ENCODE measurements at regions not wholly inside any gene's neighbourhood (a gene's known extent, or its start where the extent isn't known, plus 50 kb on each side); places are given as distances from the start of the nearest gene placed in this dataset.

GRCh38 chr3:89612027-89612426 lies 504.6 kb downstream of the EPHA3 start:
- CTCF ChIA-PET = no interaction called here
- TF ChIP-seq ZNF366 (tag by site-specific recombination; conservative IDR thresholded peaks at IDR 0.05) (peak; percentile 53; the same call in 1 of the 2 replicates), IKZF3 (tag by site-specific recombination; IDR thresholded peaks at IDR 0.05) (no peak), ATF2 (tag by site-specific recombination; IDR thresholded peaks at IDR 0.05; ENCODE audit: low read depth) (no peak)
- H3K4me3 ChIP-seq (ENCODE audit: low read depth, low read length) = no peak overlapping the region
- H3K36me3 ChIP-seq (ENCODE audit: control insufficient read depth in 2 of 2, insufficient read depth in 1 of 2, low read length in 2 of 2) = no peaks in the 10 kb centered on the region
- H3K4me1 ChIP-seq (ENCODE audit: control insufficient read depth, insufficient read depth, low read length) = no peaks in the 10 kb centered on the region
- H3K27ac ChIP-seq (ENCODE audit: extremely low read depth, low read depth, low read length) = no peak overlapping the region
- POLR2A ChIA-PET = no interaction called here
- no peaks in the 10 kb centered on the region for H3K9me3 ChIP-seq (ENCODE audit: control insufficient read depth, insufficient read depth, low read depth, low read length)

GRCh38 chr3:89613241-89613640 lies 505.8 kb downstream of the EPHA3 start:
- Histone ChIP-seq H3K36me3 (ENCODE audit: control insufficient read depth in 2 of 2, insufficient read depth in 1 of 2, low read length in 2 of 2) (no peaks in the 10 kb centered on the region), H3K4me1 (ENCODE audit: control insufficient read depth, insufficient read depth, low read length) (no peaks in the 10 kb centered on the region), H3K9me3 (ENCODE audit: control insufficient read depth, insufficient read depth, low read depth, low read length) (no peaks in the 10 kb centered on the region), H3K4me3 (ENCODE audit: low read depth, low read length) (no peak overlapping the region), H3K27ac (ENCODE audit: extremely low read depth, low read depth, low read length) (no peak overlapping the region)
- ChIA-PET POLR2A (no interaction called here), CTCF (no interaction called here)
- no peak for TF ChIP-seq ZBTB10 (tag by site-specific recombination; IDR thresholded peaks at IDR 0.05)
- no peak for TF ChIP-seq OSR2 (tag by site-specific recombination; IDR thresholded peaks at IDR 0.05)
- TF ChIP-seq GLI4 (tag by site-specific recombination; IDR thresholded peaks at IDR 0.05) = no peak
- TF ChIP-seq ZNF138 (tag by site-specific recombination; IDR thresholded peaks at IDR 0.05; ENCODE audit: borderline replicate concordance) = no peak
- TF ChIP-seq ZNF777 (tag by site-specific recombination; IDR thresholded peaks at IDR 0.05; ENCODE audit: borderline replicate concordance) = no peak
- no peak for TF ChIP-seq ZSCAN5A (tag by site-specific recombination; IDR thresholded peaks at IDR 0.05)
- no peak for TF ChIP-seq EGR2 (tag by site-specific recombination; IDR thresholded peaks at IDR 0.05; ENCODE audit: low read depth)
- TF ChIP-seq ZNF560 (tag by site-specific recombination; IDR thresholded peaks at IDR 0.05; ENCODE audit: borderline replicate concordance) = no peak
- TF ChIP-seq ZNF48 (tag by site-specific recombination; IDR thresholded peaks at IDR 0.05) = no peak
- no peak for TF ChIP-seq ZNF311 (tag by site-specific recombination; IDR thresholded peaks at IDR 0.05; ENCODE audit: borderline replicate concordance)
- no peak for TF ChIP-seq ZNF26 (tag by site-specific recombination; IDR thresholded peaks at IDR 0.05)
- no peak for TF ChIP-seq ZNF362 (tag by site-specific recombination; IDR thresholded peaks at IDR 0.05)
- no peak for TF ChIP-seq ZBTB8A (tag by site-specific recombination; IDR thresholded peaks at IDR 0.05)
- no peak for TF ChIP-seq ZBTB48 (tag by site-specific recombination; IDR thresholded peaks at IDR 0.05)
- TF ChIP-seq ZNF10 (tag by site-specific recombination; IDR thresholded peaks at IDR 0.05) = no peak
- TF ChIP-seq ZNF654 (tag by site-specific recombination; IDR thresholded peaks at IDR 0.05; ENCODE audit: low read depth) = no peak
- TF ChIP-seq ZNF600 (tag by site-specific recombination; IDR thresholded peaks at IDR 0.05) = no peak

Measured in HEK293 (cell line).